H9 (cell line): ENCODE measurements at regions not wholly inside any gene's neighbourhood (a gene's known extent, or its start where the extent isn't known, plus 50 kb on each side); places are given as distances from the start of the nearest gene placed in this dataset.

Experiments used
- DNase-seq: peaks from one replicate; pipeline ENCODE4 v3.0.0-alpha.2; 2017
- H2AFZ ChIP-seq: one replicate; pipeline ENCODE4 v1.6.1; 2013; ENCODE audit warnings: mild to moderate bottlenecking, low read length, control low read depth, moderate library complexity
- H2AK5ac ChIP-seq: 2 replicates; pipeline ENCODE4 v1.6.1; 2013; ENCODE audit warnings: low read length, control low read depth, mixed read lengths; ENCODE audit not compliant: insufficient read length
- H2BK120ac ChIP-seq: one replicate; pipeline ENCODE4 v1.6.1; 2013; ENCODE audit warnings: low read depth, mild to moderate bottlenecking, low read length, control low read depth, inconsistent platforms; ENCODE audit not compliant: poor library complexity, severe bottlenecking
- H2BK12ac ChIP-seq: 2 replicates; pipeline ENCODE4 v1.6.1; 2013; ENCODE audit warnings: low read length, control low read depth, mixed read lengths, low read depth; ENCODE audit not compliant: insufficient read length
- H2BK15ac ChIP-seq: 2 replicates; pipeline ENCODE4 v1.6.1; 2013; ENCODE audit warnings: low read depth, low read length, control low read depth
- H2BK20ac ChIP-seq: one replicate; pipeline ENCODE4 v1.6.1; 2013; ENCODE audit warnings: low read depth, mild to moderate bottlenecking, low read length, control low read depth, inconsistent platforms; ENCODE audit not compliant: poor library complexity, severe bottlenecking
- H2BK5ac ChIP-seq: 2 replicates; pipeline ENCODE4 v1.6.1; 2013; ENCODE audit warnings: low read length, control low read depth, mixed read lengths; ENCODE audit not compliant: insufficient read length
- H3K14ac ChIP-seq: 2 replicates; pipeline ENCODE4 v1.6.1; 2013; ENCODE audit warnings: low read length, control low read depth; ENCODE audit not compliant: insufficient read depth
- H3K18ac ChIP-seq: 2 replicates; pipeline ENCODE4 v1.6.1; 2013; ENCODE audit warnings: low read depth, mild to moderate bottlenecking, mixed read lengths, low read length, control low read depth; ENCODE audit not compliant: insufficient read length
- H3K23ac ChIP-seq: 2 replicates; pipeline ENCODE4 v1.6.1; 2013; ENCODE audit warnings: low read length, control low read depth, mixed read lengths, low read depth; ENCODE audit not compliant: insufficient read length
- H3K23me2 ChIP-seq: 2 replicates; pipeline ENCODE4 v1.6.1; 2013; ENCODE audit warnings: low read depth, mild to moderate bottlenecking, mixed read lengths, low read length, control low read depth; ENCODE audit not compliant: insufficient read length, poor library complexity, severe bottlenecking
- H3K27ac ChIP-seq: 2 replicates; pipeline ENCODE4 v1.5.1; 2013; ENCODE audit warnings: low read length, control low read depth, mixed read lengths, low read depth; ENCODE audit not compliant: insufficient read length
- H3K27me3 ChIP-seq: 2 replicates; pipeline ENCODE4 v1.6.1; 2013; ENCODE audit warnings: low read length, control low read depth, inconsistent platforms; ENCODE audit not compliant: insufficient read depth
- H3K4ac ChIP-seq: 2 replicates; pipeline ENCODE4 v1.6.1; 2013; ENCODE audit warnings: low read depth, mild to moderate bottlenecking, control low read depth, inconsistent platforms, low read length, moderate library complexity
- H3K4me1 ChIP-seq: 2 replicates; pipeline ENCODE4 v1.6.1; 2013; ENCODE audit warnings: low read length, control low read depth, inconsistent platforms; ENCODE audit not compliant: insufficient read depth
- H3K4me2 ChIP-seq: 2 replicates; pipeline ENCODE4 v1.6.1; 2013; ENCODE audit warnings: low read length, control low read depth, mixed read lengths; ENCODE audit not compliant: insufficient read length, insufficient read depth
- H3K56ac ChIP-seq: 2 replicates; pipeline ENCODE4 v1.6.1; 2013; ENCODE audit warnings: low read depth, mild to moderate bottlenecking, mixed read lengths, low read length, control low read depth; ENCODE audit not compliant: insufficient read length
- H3K79me1 ChIP-seq: 2 replicates; pipeline ENCODE4 v1.6.1; 2013; ENCODE audit warnings: low read depth, mild to moderate bottlenecking, moderate library complexity, low read length, control low read depth, inconsistent platforms; ENCODE audit not compliant: insufficient read depth, poor library complexity, severe bottlenecking
- H3K79me2 ChIP-seq: 2 replicates; pipeline ENCODE4 v1.6.1; 2013; ENCODE audit warnings: low read length, control low read depth, inconsistent platforms; ENCODE audit not compliant: insufficient read depth
- H3K9ac ChIP-seq: 2 replicates; pipeline ENCODE4 v1.6.1; 2013; ENCODE audit warnings: low read length, control low read depth, mixed read lengths; ENCODE audit not compliant: insufficient read length; ENCODE audit errors: extremely low read depth
- H3K9me3 ChIP-seq: one replicate; pipeline ENCODE4 v1.6.1; 2013; ENCODE audit warnings: low read depth, low read length, inconsistent platforms; ENCODE audit not compliant: control insufficient read depth
- H3T11ph ChIP-seq: one replicate; pipeline ENCODE4 v1.6.1; 2013; ENCODE audit warnings: mild to moderate bottlenecking, low read length, control low read depth, inconsistent platforms
- H4K20me1 ChIP-seq: one replicate; pipeline ENCODE4 v1.6.1; 2013; ENCODE audit not compliant: control insufficient read depth, insufficient read length, insufficient read depth
- H4K5ac ChIP-seq: 2 replicates; pipeline ENCODE4 v1.6.1; 2013; ENCODE audit warnings: low read depth, mild to moderate bottlenecking, mixed read lengths, low read length, control low read depth; ENCODE audit not compliant: insufficient read length
- H4K8ac ChIP-seq: replicated peaks from 2 replicates; pipeline ENCODE4 v1.6.1; 2013; ENCODE audit warnings: low read length, control low read depth, mixed read lengths, low read depth; ENCODE audit not compliant: insufficient read length
- H4K91ac ChIP-seq: 2 replicates; pipeline ENCODE4 v1.6.1; 2013; ENCODE audit warnings: low read depth, mild to moderate bottlenecking, moderate library complexity, mixed read lengths, low read length, control low read depth; ENCODE audit not compliant: insufficient read length
- H3K27ac Mint-ChIP-seq, 3 experiments: 2 replicates in 2 of 3; 3 replicates in 1 of 3; pipeline ENCODE4 v1.8.0; 2020 to 2021; ENCODE audit warnings: mixed read lengths in 3 of 3, mild to moderate bottlenecking in 1 of 3, moderate library complexity in 1 of 3
- H3K27me3 Mint-ChIP-seq: 2 replicates; pipeline ENCODE4 v1.8.0; 2021; ENCODE audit warnings: low read depth, mild to moderate bottlenecking, moderate library complexity, mixed read lengths
- H3K36me3 Mint-ChIP-seq, 3 experiments: 2 replicates in 2 of 3; 3 replicates in 1 of 3; pipeline ENCODE4 v1.8.0; 2020 to 2021; ENCODE audit warnings: low read depth in 3 of 3, mixed read lengths in 3 of 3; ENCODE audit not compliant: insufficient read depth in 1 of 3
- H3K4me1 Mint-ChIP-seq, 2 experiments: 2 replicates each; pipeline ENCODE4 v1.8.0; 2020; ENCODE audit warnings: mixed read lengths in 2 of 2
- H3K4me3 Mint-ChIP-seq, 2 experiments: 2 replicates in 1 of 2; 3 replicates in 1 of 2; pipeline ENCODE4 v1.8.0; 2020 to 2021; ENCODE audit warnings: mild to moderate bottlenecking in 2 of 2, mixed read lengths in 2 of 2, moderate library complexity in 1 of 2
- H3K9me3 Mint-ChIP-seq, 2 experiments: 2 replicates in 1 of 2; 3 replicates in 1 of 2; pipeline ENCODE4 v1.8.0; 2020; ENCODE audit warnings: mild to moderate bottlenecking in 2 of 2, mixed read lengths in 2 of 2, moderate library complexity in 1 of 2
- CTCF ChIP-seq: fragments of 200-600 bp; sonication (generic); conservative IDR thresholded peaks from 3 replicates; pipeline ENCODE4 v1.8.0; 2021; ENCODE audit warnings: antibody characterized with exemption, mild to moderate bottlenecking
- WGBS: extraction: QIAGEN DNeasy Blood & Tissue Kit; methylation state at CpG from one replicate; pipeline ENCODE4 v1.1.7; 2013; ENCODE audit warnings: missing lambda C conversion rate, low lambda C conversion rate, mixed read lengths; ENCODE audit not compliant: insufficient read length; ENCODE audit errors: extremely low coverage; 5-methylcytosine and 5-hydroxymethylcytosine counted together

DNA sequence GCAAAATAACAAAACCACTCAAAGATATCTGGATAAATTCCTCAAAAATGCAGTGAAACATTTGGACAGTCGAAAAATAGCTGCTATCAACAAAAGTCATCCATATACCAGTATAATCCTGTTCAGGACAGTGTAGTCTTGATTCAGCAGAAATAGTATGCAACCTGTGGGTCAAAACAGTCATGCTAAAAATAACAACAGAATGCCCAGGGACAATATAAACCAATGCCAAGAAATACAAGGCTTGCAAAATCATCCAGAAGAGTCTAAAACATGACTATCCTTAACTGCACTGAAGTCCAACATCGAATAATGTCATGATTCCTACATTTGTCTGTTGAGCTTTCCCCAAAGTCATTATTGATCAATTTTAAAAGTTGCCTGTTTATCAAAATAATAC lies 425.9 kb downstream of the FSCB start:
- Histone ChIP-seq H2AK5ac (no peak overlapping the region), H3K27me3 (no peaks in the 10 kb centered on the region), H3K56ac (no peak overlapping the region), H2BK120ac (no peak overlapping the region), H3K14ac (no peak overlapping the region), H3K9me3 (no peaks in the 10 kb centered on the region), H4K20me1 (no peaks in the 10 kb centered on the region), H3K4ac (no peak overlapping the region), H3T11ph (no peak overlapping the region), H3K9ac (no peak overlapping the region), H2BK12ac (no peak overlapping the region), H3K4me1 (no peaks in the 10 kb centered on the region), H4K8ac (no peak overlapping the region), H2BK5ac (no peak overlapping the region), H3K79me1 (no peaks in the 10 kb centered on the region), H3K23ac (no peak overlapping the region), H3K23me2 (no peaks in the 10 kb centered on the region), H2BK20ac (no peak overlapping the region), H3K4me2 (no peak overlapping the region), H2AFZ (no peak overlapping the region), H2BK15ac (no peak overlapping the region), H3K79me2 (no peaks in the 10 kb centered on the region), H3K27ac (no peak overlapping the region), H4K5ac (no peak overlapping the region), H3K18ac (no peak overlapping the region), H4K91ac (no peak overlapping the region)
- H3K27me3 Mint-ChIP-seq = no peaks in the 10 kb centered on the region
- H3K4me3 Mint-ChIP-seq = no peak overlapping the region
- H3K36me3 Mint-ChIP-seq = peaks cover 0 to 2% (median 0%) of the 10 kb centered on the region in 3 experiments; a peak in 3 of 7 replicates
- no peak for TF ChIP-seq CTCF
- H3K9me3 Mint-ChIP-seq = peaks cover 2 to 3% of the 10 kb centered on the region in 2 experiments; a peak in 4 of 5 replicates
- H3K4me1 Mint-ChIP-seq = no peaks in the 10 kb centered on the region
- H3K27ac Mint-ChIP-seq = no peak overlapping the region
- WGBS = no CpG with 5 or more reads among the region's 2 CpGs
- no peak for DNase-seq
